HCT116 (cell line): ENCODE measurements at regions not wholly inside any gene's neighbourhood (a gene's known extent, or its start where the extent isn't known, plus 50 kb on each side); places are given as distances from the start of the nearest gene placed in this dataset.

Experiments
- ATAC-seq: fragments of 200-7000 bp; cut with Tn5 transposase; 2 replicates; pipeline ENCODE4 v1.9.1; 2020; ENCODE audit warnings: mild to moderate bottlenecking, moderate library complexity
- BruUV-seq: library from RNA; stranded (reverse); fragments of 400-500 nt; replicated peaks from 2 replicates; lab custom pipeline; 2021; lab: Mats Ljungman, UMichigan
- CTCF ChIA-PET: fragments of 300-600 bp; sonication (Branson Sonifier 250); formaldehyde crosslinking; loops from one replicate; lab custom pipeline; 2021; ENCODE audit warnings: antibody characterized with exemption; lab: Charles Lee
- POLR2A ChIA-PET: fragments of 300-600, 350-600 bp; sonication (Branson Sonifier 250); formaldehyde crosslinking; loops from one replicate; lab custom pipeline; 2021; ENCODE audit warnings: antibody characterized with exemption; lab: Charles Lee
- RAD21 ChIA-PET, 2 experiments: fragments of 300-600 bp; sonication (Branson Sonifier 250); formaldehyde crosslinking; loops; one replicate each; lab custom pipeline; 2023; ENCODE audit warnings: low total read pairs in 2 of 2; ENCODE audit not compliant: uncharacterized antibody in 2 of 2, unreplicated experiment in 2 of 2, low non-redundant PET in 1 of 2; lab: Charles Lee
- DNase-seq: peaks from one replicate; pipeline ENCODE4 v3.0.0-alpha.2; 2010; ENCODE audit warnings: low read depth, low spot score
- H2AFZ ChIP-seq: fragments of 200-600 bp; shearing (Covaris generic), sonication (generic); 2 replicates; pipeline ENCODE4 v1.6.1; 2017; ENCODE audit warnings: low read depth, mixed run types, mixed read lengths, antibody characterized with exemption, low read length; ENCODE audit not compliant: poor library complexity, severe bottlenecking
- H3K27ac ChIP-seq: 2 replicates; pipeline ENCODE4 v1.5.1; 2012; ENCODE audit warnings: low read depth, low read length
- H3K27me3 ChIP-seq: fragments of 200-600 bp; sonication (generic); 2 replicates; pipeline ENCODE4 v1.6.1; 2016; ENCODE audit warnings: mixed run types, low read length, mixed read lengths; ENCODE audit not compliant: insufficient read depth
- H3K36me3 ChIP-seq, 2 experiments: fragments of 200-500 bp in 1 of 2; fragments of 200-600 bp in 1 of 2; sonication (Bioruptor generic) in 1 of 2; sonication (generic) in 1 of 2; 2 replicates each; pipeline versions ENCODE4 v1.5.1 to v1.6.1; 2014 to 2016; ENCODE audit warnings: low read length in 2 of 2, inconsistent platforms in 1 of 2, mixed read lengths in 1 of 2, mixed run types in 1 of 2; ENCODE audit not compliant: insufficient read depth in 2 of 2, control insufficient read depth in 1 of 2
- H3K4me1 ChIP-seq, 2 experiments: fragments of 200-600 bp in 1 of 2; sonication (generic) in 1 of 2; 2 replicates each; pipeline versions ENCODE4 v1.5.1 to v1.6.1; 2012 to 2017; ENCODE audit warnings: low read length in 2 of 2, inconsistent platforms in 1 of 2, mild to moderate bottlenecking in 1 of 2, mixed read lengths in 1 of 2, mixed run types in 1 of 2, moderate library complexity in 1 of 2; ENCODE audit not compliant: insufficient read depth in 2 of 2, control insufficient read depth in 1 of 2
- H3K4me2 ChIP-seq: fragments of 200-600 bp; sonication (generic); 2 replicates; pipeline ENCODE4 v1.6.1; 2017; ENCODE audit warnings: mixed run types, low read length, mixed read lengths
- H3K4me3 ChIP-seq, 2 experiments: fragments of 200-600 bp in 1 of 2; sonication (generic) in 1 of 2; replicated peaks in 1 of 2; 2 replicates each; pipeline ENCODE4 v1.5.1; 2011 to 2016; ENCODE audit warnings: low read length in 2 of 2, control low read depth in 1 of 2, low read depth in 1 of 2, mild to moderate bottlenecking in 1 of 2, mixed read lengths in 1 of 2, mixed run types in 1 of 2
- H3K79me2 ChIP-seq: fragments of 200-600 bp; sonication (generic); 2 replicates; pipeline ENCODE4 v1.6.1; 2017; ENCODE audit warnings: mild to moderate bottlenecking, mixed run types, low read length, moderate library complexity, mixed read lengths; ENCODE audit not compliant: insufficient read depth
- H3K9ac ChIP-seq: fragments of 200-600 bp; sonication (generic); 2 replicates; pipeline ENCODE4 v1.6.1; 2016; ENCODE audit warnings: low read length, mixed read lengths
- H3K9me2 ChIP-seq: fragments of 200-600 bp; sonication (generic), shearing (Covaris generic); 2 replicates; pipeline ENCODE4 v1.6.1; 2017; ENCODE audit warnings: mixed run types, mild to moderate bottlenecking, moderate library complexity; ENCODE audit not compliant: insufficient read depth
- H3K9me3 ChIP-seq, 2 experiments: fragments of 200-500 bp in 1 of 2; fragments of 200-600 bp in 1 of 2; sonication (Bioruptor generic) in 1 of 2; sonication (generic) in 1 of 2; 2 replicates each; pipeline ENCODE4 v1.6.1; 2014 to 2017; ENCODE audit warnings: low read length in 2 of 2, mixed read lengths in 2 of 2, inconsistent platforms in 1 of 2, low read depth in 1 of 2, mild to moderate bottlenecking in 1 of 2, mixed run types in 1 of 2, moderate library complexity in 1 of 2; ENCODE audit not compliant: control insufficient read depth in 1 of 2, insufficient read depth in 1 of 2
- H4K20me1 ChIP-seq: fragments of 200-600 bp; sonication (generic), shearing (Covaris generic); 2 replicates; pipeline ENCODE4 v1.6.1; 2017; ENCODE audit warnings: mixed run types, mild to moderate bottlenecking, moderate library complexity; ENCODE audit not compliant: insufficient read depth
- CBX3 ChIP-seq: IDR thresholded peaks from 2 replicates; pipeline ENCODE4 v1.6.1; 2012; ENCODE audit warnings: low read depth
- CEBPB ChIP-seq: IDR thresholded peaks from 2 replicates; pipeline ENCODE4 v1.6.1; 2012; ENCODE audit warnings: low read depth
- EZH2 ChIP-seq: fragments of 200-600 bp; sonication (generic); IDR thresholded peaks from 2 replicates; pipeline ENCODE4 v1.6.1; 2017; ENCODE audit warnings: antibody characterized with exemption, mixed run types
- EZH2phosphoT487 ChIP-seq: fragments of 200-600 bp; IDR thresholded peaks from 2 replicates; pipeline ENCODE4 v1.6.1; 2018; ENCODE audit warnings: antibody characterized with exemption, borderline replicate concordance
- FOSL1 ChIP-seq: IDR thresholded peaks from 2 replicates; pipeline ENCODE4 v1.6.1; 2012; ENCODE audit warnings: low read depth
- JUND ChIP-seq: IDR thresholded peaks from 2 replicates; pipeline ENCODE4 v1.6.1; 2012
- MAX ChIP-seq: IDR thresholded peaks from 2 replicates; pipeline ENCODE4 v1.6.1; 2012
- POLR2A ChIP-seq: IDR thresholded peaks from 2 replicates; pipeline ENCODE4 v1.7.0; 2011; ENCODE audit warnings: borderline replicate concordance; ENCODE audit not compliant: insufficient read depth, insufficient read length; ENCODE audit errors: extremely low read depth
- POLR2AphosphoS5 ChIP-seq: IDR thresholded peaks from 2 replicates; pipeline ENCODE4 v1.6.1; 2011; ENCODE audit warnings: mild to moderate bottlenecking, low read depth, low read length, moderate library complexity
- RAD21 ChIP-seq: IDR thresholded peaks from 2 replicates; pipeline ENCODE4 v1.6.1; 2012; ENCODE audit warnings: low read depth, mild to moderate bottlenecking
- SIN3A ChIP-seq: IDR thresholded peaks from 2 replicates; pipeline ENCODE4 v1.6.1; 2012; ENCODE audit warnings: low read depth
- SP1 ChIP-seq: IDR thresholded peaks from 2 replicates; pipeline ENCODE4 v1.6.1; 2012; ENCODE audit warnings: low read depth
- SRF ChIP-seq: IDR thresholded peaks from 2 replicates; pipeline ENCODE4 v1.6.1; 2012; ENCODE audit warnings: low read depth
- TCF7L2 ChIP-seq: IDR thresholded peaks from 2 replicates; pipeline ENCODE4 v1.7.0; 2011; ENCODE audit warnings: borderline replicate concordance, inconsistent platforms; ENCODE audit not compliant: insufficient read depth, insufficient read length; ENCODE audit errors: extremely low read depth
- YY1 ChIP-seq: IDR thresholded peaks from 2 replicates; pipeline ENCODE4 v1.6.1; 2011; ENCODE audit warnings: low read length, low read depth, moderate library complexity, mild to moderate bottlenecking; ENCODE audit not compliant: insufficient replicate concordance; ENCODE audit errors: extremely low read depth
- ZBTB33 ChIP-seq: IDR thresholded peaks from 2 replicates; pipeline ENCODE4 v1.6.1; 2011; ENCODE audit warnings: mild to moderate bottlenecking, low read length, moderate library complexity; ENCODE audit not compliant: insufficient replicate concordance; ENCODE audit errors: extremely low read depth
- ZFX ChIP-seq: fragments of 450-650 bp; IDR thresholded peaks from 2 replicates; pipeline ENCODE4 v1.6.1; 2017
- ZNF274 ChIP-seq: fragments of 200-500 bp; sonication (Bioruptor generic); IDR thresholded peaks from 2 replicates; pipeline ENCODE4 v1.6.1; 2014; ENCODE audit warnings: mild to moderate bottlenecking, low read depth, low read length, inconsistent platforms
- intact Hi-C: fragments of 100-400 bp; cut with micrococcal nuclease; formaldehyde crosslinking; loops from 2 replicates; pipeline ENCODE4 v1.10.0; 2022
- TF ChIP-seq, protein P1 (sequence below): IDR thresholded peaks from 2 replicates; pipeline ENCODE4 v1.6.1; 2012; ENCODE audit warnings: low read depth
- TF ChIP-seq, protein P2 (sequence below), 3 experiments: fragments of 200-600 bp in 1 of 3; sonication (generic) in 1 of 3; IDR thresholded peaks in 2 of 3; conservative IDR thresholded peaks in 1 of 3; 2 replicates each; pipeline ENCODE4 v1.5.1; 2012 to 2017; ENCODE audit warnings: low read depth in 2 of 3, low read length in 2 of 3, antibody characterized with exemption in 1 of 3, borderline replicate concordance in 1 of 3, control low read depth in 1 of 3, mild to moderate bottlenecking in 1 of 3, mixed read lengths in 1 of 3, mixed run types in 1 of 3, moderate library complexity in 1 of 3; ENCODE audit not compliant: insufficient read depth in 1 of 3

DNA sequence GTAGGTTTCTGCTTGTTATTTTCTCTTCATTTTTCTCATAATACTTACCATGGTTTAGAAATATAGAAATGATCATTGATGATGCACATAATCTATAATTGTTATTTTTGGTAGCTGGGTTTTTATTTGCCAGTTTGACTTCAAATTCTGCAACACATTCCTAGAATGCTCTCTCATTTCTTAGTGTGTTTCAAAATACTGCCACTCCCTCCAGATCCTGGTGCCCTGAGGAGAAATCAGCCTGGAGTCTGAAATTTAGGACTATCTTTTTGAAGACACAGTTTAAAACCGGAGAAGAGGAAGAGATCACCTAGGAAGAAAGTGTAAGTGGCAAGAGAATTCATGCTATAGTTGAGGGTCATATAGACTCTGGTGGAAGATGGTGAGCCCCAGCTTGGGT lies 57.5 kb downstream of the TAF11L14 start:
- H3K27ac ChIP-seq, result no peak overlapping the region
- H3K9me3 ChIP-seq, result peaks cover 0 to 34% of the 10 kb centered on the region in 2 experiments; a peak in 1 of 4 replicates
- H3K4me1 ChIP-seq, result no peaks in the 10 kb centered on the region
- H3K79me2 ChIP-seq, result no peaks in the 10 kb centered on the region
- POLR2A ChIA-PET, result no interaction called here
- H3K4me2 ChIP-seq, result no peak overlapping the region
- no peaks in the 10 kb centered on the region for H3K9me2 ChIP-seq
- TF ChIP-seq EZH2 (no peak), JUND (no peak), TCF7L2 (no peak), ZNF274 (no peak), ZBTB33 (no peak), RAD21 (no peak), EZH2phosphoT487 (no peak), FOSL1 (no peak), YY1 (no peak), POLR2A (no peak), CEBPB (no peak), ZFX (no peak), MAX (no peak), SP1 (no peak), POLR2AphosphoS5 (no peak), SRF (no peak), CBX3 (no peak), SIN3A (no peak)
- TF ChIP-seq, protein P1, sequence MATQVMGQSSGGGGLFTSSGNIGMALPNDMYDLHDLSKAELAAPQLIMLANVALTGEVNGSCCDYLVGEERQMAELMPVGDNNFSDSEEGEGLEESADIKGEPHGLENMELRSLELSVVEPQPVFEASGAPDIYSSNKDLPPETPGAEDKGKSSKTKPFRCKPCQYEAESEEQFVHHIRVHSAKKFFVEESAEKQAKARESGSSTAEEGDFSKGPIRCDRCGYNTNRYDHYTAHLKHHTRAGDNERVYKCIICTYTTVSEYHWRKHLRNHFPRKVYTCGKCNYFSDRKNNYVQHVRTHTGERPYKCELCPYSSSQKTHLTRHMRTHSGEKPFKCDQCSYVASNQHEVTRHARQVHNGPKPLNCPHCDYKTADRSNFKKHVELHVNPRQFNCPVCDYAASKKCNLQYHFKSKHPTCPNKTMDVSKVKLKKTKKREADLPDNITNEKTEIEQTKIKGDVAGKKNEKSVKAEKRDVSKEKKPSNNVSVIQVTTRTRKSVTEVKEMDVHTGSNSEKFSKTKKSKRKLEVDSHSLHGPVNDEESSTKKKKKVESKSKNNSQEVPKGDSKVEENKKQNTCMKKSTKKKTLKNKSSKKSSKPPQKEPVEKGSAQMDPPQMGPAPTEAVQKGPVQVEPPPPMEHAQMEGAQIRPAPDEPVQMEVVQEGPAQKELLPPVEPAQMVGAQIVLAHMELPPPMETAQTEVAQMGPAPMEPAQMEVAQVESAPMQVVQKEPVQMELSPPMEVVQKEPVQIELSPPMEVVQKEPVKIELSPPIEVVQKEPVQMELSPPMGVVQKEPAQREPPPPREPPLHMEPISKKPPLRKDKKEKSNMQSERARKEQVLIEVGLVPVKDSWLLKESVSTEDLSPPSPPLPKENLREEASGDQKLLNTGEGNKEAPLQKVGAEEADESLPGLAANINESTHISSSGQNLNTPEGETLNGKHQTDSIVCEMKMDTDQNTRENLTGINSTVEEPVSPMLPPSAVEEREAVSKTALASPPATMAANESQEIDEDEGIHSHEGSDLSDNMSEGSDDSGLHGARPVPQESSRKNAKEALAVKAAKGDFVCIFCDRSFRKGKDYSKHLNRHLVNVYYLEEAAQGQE, result no peak
- TF ChIP-seq, protein P2, sequence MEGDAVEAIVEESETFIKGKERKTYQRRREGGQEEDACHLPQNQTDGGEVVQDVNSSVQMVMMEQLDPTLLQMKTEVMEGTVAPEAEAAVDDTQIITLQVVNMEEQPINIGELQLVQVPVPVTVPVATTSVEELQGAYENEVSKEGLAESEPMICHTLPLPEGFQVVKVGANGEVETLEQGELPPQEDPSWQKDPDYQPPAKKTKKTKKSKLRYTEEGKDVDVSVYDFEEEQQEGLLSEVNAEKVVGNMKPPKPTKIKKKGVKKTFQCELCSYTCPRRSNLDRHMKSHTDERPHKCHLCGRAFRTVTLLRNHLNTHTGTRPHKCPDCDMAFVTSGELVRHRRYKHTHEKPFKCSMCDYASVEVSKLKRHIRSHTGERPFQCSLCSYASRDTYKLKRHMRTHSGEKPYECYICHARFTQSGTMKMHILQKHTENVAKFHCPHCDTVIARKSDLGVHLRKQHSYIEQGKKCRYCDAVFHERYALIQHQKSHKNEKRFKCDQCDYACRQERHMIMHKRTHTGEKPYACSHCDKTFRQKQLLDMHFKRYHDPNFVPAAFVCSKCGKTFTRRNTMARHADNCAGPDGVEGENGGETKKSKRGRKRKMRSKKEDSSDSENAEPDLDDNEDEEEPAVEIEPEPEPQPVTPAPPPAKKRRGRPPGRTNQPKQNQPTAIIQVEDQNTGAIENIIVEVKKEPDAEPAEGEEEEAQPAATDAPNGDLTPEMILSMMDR (IDR thresholded peaks at IDR 0.05 in 2 of 3, conservative IDR thresholded peaks at IDR 0.05 in 1 of 3; ENCODE audit: borderline replicate concordance in 1 of 3, insufficient read depth in 1 of 3, low read depth in 2 of 3, low read length in 2 of 3), result no peak
- TF ChIP-seq, all 23 proteins: peak for 0
- ATAC-seq (no peak), DNase-seq (no peak)
- Histone ChIP-seq H3K4me3 (no peak overlapping the region), H3K36me3 (no peaks in the 10 kb centered on the region), H2AFZ (no peak overlapping the region), H4K20me1 (no peaks in the 10 kb centered on the region), H3K27me3 (no peaks in the 10 kb centered on the region), H3K9ac (no peak overlapping the region)
- BruUV-seq, result no TSS peak
- CTCF ChIA-PET, result no interaction called here
- intact Hi-C loops, result no loop called here
- RAD21 ChIA-PET, result no interaction called here
